HG03135 (cell line): ENCODE measurements at regions not wholly inside any gene's neighbourhood (a gene's known extent, or its start where the extent isn't known, plus 50 kb on each side); places are given as distances from the start of the nearest gene placed in this dataset.

ENCODE experiments used
- ATAC-seq: cut with Tn5 transposase; IDR thresholded peaks from one replicate; pipeline ENCODE4 v1.9.1; 2021; ENCODE audit warnings: mild to moderate bottlenecking, moderate library complexity; ENCODE audit not compliant: unreplicated experiment

- ATAC-seq: peak; percentile 26
Measured at GRCh38 chr12:107318806-107319532, 225.6 kb upstream of the CRY1 start.

GRCh38 chr12:107319533-107320032 is 226.2 kb upstream of the CRY1 start:
- ATAC-seq: no peak

- no peak for ATAC-seq
Measured at GRCh38 chr12:107320033-107320928, 226.9 kb upstream of the CRY1 start.

GRCh38 chr12:107320929-107321631 is 227.7 kb upstream of the CRY1 start:
- ATAC-seq: no peak

- no peak for ATAC-seq
Measured at GRCh38 chr12:107322063-107322462, 228.7 kb upstream of the CRY1 start.

- ATAC-seq: no peak
Measured at GRCh38 chr12:107325075-107325608, 231.8 kb upstream of the CRY1 start.

- no peak for ATAC-seq
Measured at GRCh38 chr12:107326237-107326636, 232.9 kb upstream of the CRY1 start.

- no peak for ATAC-seq
Measured at GRCh38 chr12:107327651-107328182, 234.4 kb upstream of the CRY1 start.

GRCh38 chr12:107328442-107329133 is 235.2 kb upstream of the CRY1 start:
- no peak for ATAC-seq

- no peak for ATAC-seq
Measured at GRCh38 chr12:107329569-107330324, 236.4 kb upstream of the CRY1 start.

GRCh38 chr12:107330831-107331431 is 237.6 kb upstream of the CRY1 start:
- ATAC-seq: no peak

GRCh38 chr12:107331471-107331870 is 238.1 kb upstream of the CRY1 start:
- ATAC-seq: no peak

GRCh38 chr12:107331912-107332311 is 238.6 kb upstream of the CRY1 start:
- no peak for ATAC-seq

- no peak for ATAC-seq
Measured at GRCh38 chr12:107332743-107333142, 239.4 kb upstream of the CRY1 start.

GRCh38 chr12:107335802-107336570 is 242.6 kb upstream of the CRY1 start:
- ATAC-seq: no peak

- ATAC-seq: no peak
Measured at GRCh38 chr12:107336695-107337094, 243.3 kb upstream of the CRY1 start.

GRCh38 chr12:107337346-107338095 is 244.2 kb upstream of the CRY1 start:
- ATAC-seq: no peak

- no peak for ATAC-seq
Measured at GRCh38 chr12:107339487-107339886, 246.1 kb upstream of the CRY1 start.
